ENCODE measurements at regions not wholly inside any gene's neighbourhood (a gene's known extent, or its start where the extent isn't known, plus 50 kb on each side); places are given as distances from the start of the nearest gene placed in this dataset.
"Not testable (repeated sequence)": the region's sequence is repeated elsewhere in the genome, so short reads cannot be mapped to it uniquely, and the experiment has no call there.

DNA sequence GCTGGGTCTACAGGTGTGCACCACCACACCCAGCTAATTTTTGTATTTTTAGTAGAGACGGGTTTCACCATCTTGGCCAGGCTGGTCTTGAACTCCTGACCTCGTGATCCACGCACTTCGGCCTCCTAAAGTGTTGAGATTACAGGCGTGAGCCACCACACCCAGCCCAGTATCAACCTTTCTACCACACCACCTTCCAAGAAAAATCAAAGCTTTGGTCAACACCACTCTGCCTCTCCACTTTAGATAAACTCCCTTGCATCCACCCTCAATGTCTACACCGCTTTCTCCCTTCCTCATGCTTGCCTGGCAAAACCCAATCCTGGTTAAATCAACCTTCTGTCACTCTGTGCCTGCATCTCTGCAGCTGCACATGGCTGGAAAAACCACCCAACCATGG lies 112.2 kb downstream of the TNFAIP3 start:
- not testable (repeated sequence) for TF ChIP-seq POLR2A (IDR thresholded peaks at IDR 0.05)
- TF ChIP-seq, protein P1, sequence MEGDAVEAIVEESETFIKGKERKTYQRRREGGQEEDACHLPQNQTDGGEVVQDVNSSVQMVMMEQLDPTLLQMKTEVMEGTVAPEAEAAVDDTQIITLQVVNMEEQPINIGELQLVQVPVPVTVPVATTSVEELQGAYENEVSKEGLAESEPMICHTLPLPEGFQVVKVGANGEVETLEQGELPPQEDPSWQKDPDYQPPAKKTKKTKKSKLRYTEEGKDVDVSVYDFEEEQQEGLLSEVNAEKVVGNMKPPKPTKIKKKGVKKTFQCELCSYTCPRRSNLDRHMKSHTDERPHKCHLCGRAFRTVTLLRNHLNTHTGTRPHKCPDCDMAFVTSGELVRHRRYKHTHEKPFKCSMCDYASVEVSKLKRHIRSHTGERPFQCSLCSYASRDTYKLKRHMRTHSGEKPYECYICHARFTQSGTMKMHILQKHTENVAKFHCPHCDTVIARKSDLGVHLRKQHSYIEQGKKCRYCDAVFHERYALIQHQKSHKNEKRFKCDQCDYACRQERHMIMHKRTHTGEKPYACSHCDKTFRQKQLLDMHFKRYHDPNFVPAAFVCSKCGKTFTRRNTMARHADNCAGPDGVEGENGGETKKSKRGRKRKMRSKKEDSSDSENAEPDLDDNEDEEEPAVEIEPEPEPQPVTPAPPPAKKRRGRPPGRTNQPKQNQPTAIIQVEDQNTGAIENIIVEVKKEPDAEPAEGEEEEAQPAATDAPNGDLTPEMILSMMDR (IDR thresholded peaks at IDR 0.05), result not testable (repeated sequence)
